Testis (tissue), 2 donors: ENCODE measurements at regions not wholly inside any gene's neighbourhood (a gene's known extent, or its start where the extent isn't known, plus 50 kb on each side); places are given as distances from the start of the nearest gene placed in this dataset.
"Not testable (repeated sequence)": the region's sequence is repeated elsewhere in the genome, so short reads cannot be mapped to it uniquely, and the experiment has no call there.

Source experiments
- DNase-seq: peaks from one replicate; pipeline ENCODE4 v3.0.0-alpha.2; 2019
- H3K27ac ChIP-seq, 2 donors: fragments of 200-600 bp; sonication (generic); one replicate each; pipeline ENCODE4 v1.5.1; 2019
- H3K27me3 ChIP-seq: fragments of 200-600 bp; sonication (generic); one replicate; pipeline ENCODE4 v1.5.1; 2019
- H3K36me3 ChIP-seq: fragments of 200-600 bp; sonication (generic); one replicate; pipeline ENCODE4 v1.5.1; 2017; ENCODE audit warnings: low read depth; ENCODE audit errors: missing control alignments
- H3K4me1 ChIP-seq: fragments of 200-600 bp; sonication (generic); one replicate; pipeline ENCODE4 v1.5.1; 2019
- H3K4me3 ChIP-seq, 2 donors: fragments of 200-600 bp; sonication (generic); one replicate each; pipeline ENCODE4 v1.5.1; 2017 to 2019
- H3K9me3 ChIP-seq: fragments of 200-600 bp; sonication (generic); one replicate; pipeline ENCODE4 v1.5.1; 2017
- POLR2A ChIP-seq: fragments of 450-650 bp; IDR thresholded peaks from one replicate; pipeline ENCODE4 v1.6.1; 2017; ENCODE audit warnings: antibody characterized with exemption, mild to moderate bottlenecking, moderate library complexity
- WGBS, 2 donors: methylation state at CpG; one replicate each; pipeline ENCODE4 v1.1.5; 2018; 5-methylcytosine and 5-hydroxymethylcytosine counted together
- intact Hi-C: fragments of 100-400 bp; cut with DNase I; formaldehyde crosslinking; loops from one replicate; pipeline ENCODE4 v1.15.1; 2023; ENCODE audit warnings: low total_unique reads
- TF ChIP-seq, protein P1 (sequence below), 3 experiments: fragments of 450-650 bp in 2 of 3; fragments of 200-600 bp in 1 of 3; sonication (generic) in 1 of 3; IDR thresholded peaks; one replicate each; pipeline ENCODE4 v1.5.1; 2016 to 2019; ENCODE audit warnings: antibody characterized with exemption in 3 of 3, mild to moderate bottlenecking in 2 of 3, moderate library complexity in 1 of 3

DNA sequence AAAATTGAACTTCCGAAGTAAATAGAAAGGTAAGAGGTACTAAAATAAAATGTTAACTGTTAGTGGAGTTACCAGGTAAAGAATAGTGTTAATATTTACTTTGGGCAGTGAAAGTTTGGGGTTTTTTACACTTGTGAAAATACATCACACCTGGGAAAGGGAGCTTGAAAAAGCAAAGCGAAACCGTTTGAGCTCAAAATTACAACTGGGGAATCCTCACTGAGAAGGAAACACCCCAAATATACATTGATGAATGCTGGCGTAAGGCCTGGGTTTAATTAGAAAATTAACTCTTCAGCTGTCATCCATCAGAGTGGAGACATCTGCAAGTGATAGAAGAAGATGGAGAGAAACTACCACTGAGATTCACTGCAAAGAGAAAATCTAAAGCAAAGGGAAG, 1153.0 kb downstream of the SLITRK5 start:
- intact Hi-C loops: no loop called here
- Histone ChIP-seq H3K9me3 (no peaks in the 10 kb centered on the region), H3K27me3 (no peaks in the 10 kb centered on the region), H3K4me3 (no peak overlapping the region), H3K27ac (no peak overlapping the region), H3K36me3 (no peaks in the 10 kb centered on the region), H3K4me1 (no peaks in the 10 kb centered on the region)
- TF ChIP-seq, protein P1, sequence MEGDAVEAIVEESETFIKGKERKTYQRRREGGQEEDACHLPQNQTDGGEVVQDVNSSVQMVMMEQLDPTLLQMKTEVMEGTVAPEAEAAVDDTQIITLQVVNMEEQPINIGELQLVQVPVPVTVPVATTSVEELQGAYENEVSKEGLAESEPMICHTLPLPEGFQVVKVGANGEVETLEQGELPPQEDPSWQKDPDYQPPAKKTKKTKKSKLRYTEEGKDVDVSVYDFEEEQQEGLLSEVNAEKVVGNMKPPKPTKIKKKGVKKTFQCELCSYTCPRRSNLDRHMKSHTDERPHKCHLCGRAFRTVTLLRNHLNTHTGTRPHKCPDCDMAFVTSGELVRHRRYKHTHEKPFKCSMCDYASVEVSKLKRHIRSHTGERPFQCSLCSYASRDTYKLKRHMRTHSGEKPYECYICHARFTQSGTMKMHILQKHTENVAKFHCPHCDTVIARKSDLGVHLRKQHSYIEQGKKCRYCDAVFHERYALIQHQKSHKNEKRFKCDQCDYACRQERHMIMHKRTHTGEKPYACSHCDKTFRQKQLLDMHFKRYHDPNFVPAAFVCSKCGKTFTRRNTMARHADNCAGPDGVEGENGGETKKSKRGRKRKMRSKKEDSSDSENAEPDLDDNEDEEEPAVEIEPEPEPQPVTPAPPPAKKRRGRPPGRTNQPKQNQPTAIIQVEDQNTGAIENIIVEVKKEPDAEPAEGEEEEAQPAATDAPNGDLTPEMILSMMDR (IDR thresholded peaks at IDR 0.05): no peak
- no peak for TF ChIP-seq POLR2A
- no peak for DNase-seq
- 90 to 91% methylated on average over 4 of the region's 4 CpGs for WGBS, 2 donors

DNA sequence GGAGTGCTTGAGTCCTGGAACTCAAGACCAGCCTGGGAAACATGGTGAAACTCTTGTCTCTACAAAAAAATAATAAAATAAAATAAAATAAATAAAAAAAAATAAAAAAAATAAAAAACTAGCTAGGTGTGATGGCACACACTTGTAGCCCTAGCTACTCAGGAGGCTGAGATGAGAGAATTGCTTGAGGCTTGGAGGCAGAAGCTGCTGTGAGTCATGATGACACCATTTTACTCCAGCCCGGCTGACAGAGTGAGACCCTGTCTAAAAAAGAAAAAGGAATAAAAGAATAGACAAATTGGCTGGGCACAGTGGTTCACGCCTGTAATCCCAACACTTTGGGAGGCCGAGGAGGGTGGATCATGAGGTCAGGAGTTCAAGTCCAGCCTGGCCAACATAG, 1168.9 kb downstream of the SLITRK5 start:
- Histone ChIP-seq H3K9me3 (no peaks in the 10 kb centered on the region), H3K27me3 (no peaks in the 10 kb centered on the region), H3K4me1 (no peaks in the 10 kb centered on the region), H3K36me3 (no peaks in the 10 kb centered on the region), H3K27ac (no peak overlapping the region), H3K4me3 (no peak overlapping the region)
- no peak for DNase-seq
- no peak for TF ChIP-seq POLR2A
- TF ChIP-seq, protein P1 (IDR thresholded peaks at IDR 0.05): no peak
- intact Hi-C loops: no loop called here
- WGBS, 2 donors: 95 to 98% methylated on average over 3 of the region's 3 CpGs

DNA sequence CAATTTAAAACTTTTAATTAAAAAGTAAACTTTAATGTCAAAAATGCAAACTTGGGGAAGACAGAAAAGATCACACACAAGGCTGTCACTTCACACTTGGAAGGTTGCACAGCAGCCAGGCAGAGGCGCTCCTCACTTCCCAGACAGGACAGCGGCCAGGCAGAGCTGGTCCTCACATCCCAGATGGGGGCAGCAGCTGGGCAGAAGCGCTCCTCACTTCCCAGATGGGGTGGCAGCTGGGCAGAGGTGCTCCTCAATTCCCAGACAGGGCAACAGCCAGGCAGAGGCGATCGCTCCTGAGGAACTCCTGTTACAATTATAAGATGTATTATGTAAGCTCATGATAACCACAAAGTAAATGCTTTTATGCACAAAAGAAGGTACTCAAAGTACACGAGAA, 1181.1 kb downstream of the SLITRK5 start:
- not testable (repeated sequence) for H3K4me3 ChIP-seq, H3K9me3 ChIP-seq
- WGBS, 2 donors: 90 to 96% methylated on average over 6 of the region's 6 CpGs

DNA sequence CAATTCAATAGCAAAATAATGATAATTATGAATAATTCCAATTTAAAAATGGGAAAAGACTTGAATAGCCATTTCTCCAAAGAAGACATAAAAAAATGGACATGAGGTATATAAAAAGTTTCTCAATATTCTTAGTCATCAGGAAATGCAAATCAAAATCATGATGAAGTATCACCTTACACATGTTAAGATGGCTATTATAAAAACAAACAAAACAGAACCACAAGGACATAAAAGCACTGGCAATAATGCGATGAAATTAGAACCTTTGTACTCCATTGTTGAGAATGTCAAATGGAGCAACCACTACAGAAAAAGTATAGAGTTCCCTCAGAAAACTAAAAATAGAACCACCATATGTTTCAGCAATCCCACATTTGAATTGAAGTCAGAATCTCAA, 1186.1 kb downstream of the SLITRK5 start:
- intact Hi-C loops: no loop called here
- no peaks in the 10 kb centered on the region for H3K9me3 ChIP-seq
- H3K36me3 ChIP-seq: no peaks in the 10 kb centered on the region
- no peak for DNase-seq
- H3K4me3 ChIP-seq: no peak overlapping the region
- H3K4me1 ChIP-seq: no peaks in the 10 kb centered on the region
- TF ChIP-seq POLR2A: no peak
- TF ChIP-seq, protein P1 (IDR thresholded peaks at IDR 0.05): no peak
- no peaks in the 10 kb centered on the region for H3K27me3 ChIP-seq
- 96 to 100% methylated on average over 1 of the region's 1 CpG for WGBS, 2 donors
- H3K27ac ChIP-seq: no peak overlapping the region

More for the DNA sequence above, 1181.1 kb downstream of the SLITRK5 start:
- H3K27ac ChIP-seq, H3K27me3 ChIP-seq, H3K36me3 ChIP-seq, intact Hi-C loops, DNase-seq, H3K4me1 ChIP-seq: not testable (repeated sequence)

DNA sequence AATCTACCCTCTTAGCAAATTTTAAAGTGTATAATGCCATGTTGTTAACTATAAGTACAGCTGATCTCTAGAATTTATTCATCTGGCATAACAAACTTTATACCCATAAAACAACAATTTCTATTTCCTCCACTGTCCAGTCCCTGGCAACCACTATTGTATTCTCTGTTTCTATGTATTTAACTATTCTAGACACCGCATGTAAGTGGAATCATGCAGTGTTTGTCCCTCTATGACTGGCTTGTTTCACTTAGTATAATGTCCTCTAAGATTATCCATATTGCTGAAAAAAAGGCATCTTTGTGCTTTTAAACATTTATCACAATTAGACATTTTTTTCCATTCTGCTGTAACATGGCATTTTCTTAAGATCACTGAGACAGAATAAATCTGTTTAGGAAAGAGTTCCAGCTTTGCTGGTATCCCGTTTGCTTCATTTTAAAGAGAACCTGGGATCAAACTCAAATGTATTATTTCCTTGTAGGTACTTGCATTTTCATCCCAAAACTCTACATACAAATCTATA, 1191.0 kb downstream of the SLITRK5 start:
- WGBS, 2 donors: 89 to 92% methylated on average over 2 of the region's 2 CpGs
- H3K27me3 ChIP-seq: no peaks in the 10 kb centered on the region
- no peaks in the 10 kb centered on the region for H3K36me3 ChIP-seq
- TF ChIP-seq, protein P1 (IDR thresholded peaks at IDR 0.05): no peak
- TF ChIP-seq POLR2A: no peak
- no peaks in the 10 kb centered on the region for H3K4me1 ChIP-seq
- no peak for DNase-seq
- no peak overlapping the region for H3K4me3 ChIP-seq
- intact Hi-C loops: no loop called here
- no peak overlapping the region for H3K27ac ChIP-seq
- no peaks in the 10 kb centered on the region for H3K9me3 ChIP-seq
